ENCODE measurements at regions not wholly inside any gene's neighbourhood (a gene's known extent, or its start where the extent isn't known, plus 50 kb on each side); places are given as distances from the start of the nearest gene placed in this dataset.
"Not testable (repeated sequence)": the region's sequence is repeated elsewhere in the genome, so short reads cannot be mapped to it uniquely, and the experiment has no call there.

GRCh38 chr19:29006057-29006735 is 206.8 kb downstream of the UQCRFS1 start:
- no peak for DNase-seq

DNA sequence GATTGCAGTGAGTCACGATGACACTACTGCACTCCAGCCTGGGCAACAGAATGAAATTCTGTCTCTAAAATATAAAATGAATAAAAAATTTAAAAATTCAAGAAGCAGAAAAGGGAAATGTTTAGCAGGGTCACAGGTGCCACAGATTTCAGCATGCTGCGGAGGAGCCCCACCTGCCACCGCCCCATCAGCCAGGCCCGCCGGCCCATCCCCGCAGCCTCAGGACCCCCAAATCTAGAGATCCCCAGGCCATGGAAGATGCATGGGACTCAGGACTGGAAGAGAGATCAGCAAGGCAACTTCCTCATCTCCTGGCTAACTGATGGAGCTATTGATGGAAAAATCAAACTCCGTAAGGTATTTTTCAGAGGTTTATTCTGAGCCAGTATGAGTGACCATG is 208.2 kb downstream of the UQCRFS1 start:
- DNase-seq = no peak

DNA sequence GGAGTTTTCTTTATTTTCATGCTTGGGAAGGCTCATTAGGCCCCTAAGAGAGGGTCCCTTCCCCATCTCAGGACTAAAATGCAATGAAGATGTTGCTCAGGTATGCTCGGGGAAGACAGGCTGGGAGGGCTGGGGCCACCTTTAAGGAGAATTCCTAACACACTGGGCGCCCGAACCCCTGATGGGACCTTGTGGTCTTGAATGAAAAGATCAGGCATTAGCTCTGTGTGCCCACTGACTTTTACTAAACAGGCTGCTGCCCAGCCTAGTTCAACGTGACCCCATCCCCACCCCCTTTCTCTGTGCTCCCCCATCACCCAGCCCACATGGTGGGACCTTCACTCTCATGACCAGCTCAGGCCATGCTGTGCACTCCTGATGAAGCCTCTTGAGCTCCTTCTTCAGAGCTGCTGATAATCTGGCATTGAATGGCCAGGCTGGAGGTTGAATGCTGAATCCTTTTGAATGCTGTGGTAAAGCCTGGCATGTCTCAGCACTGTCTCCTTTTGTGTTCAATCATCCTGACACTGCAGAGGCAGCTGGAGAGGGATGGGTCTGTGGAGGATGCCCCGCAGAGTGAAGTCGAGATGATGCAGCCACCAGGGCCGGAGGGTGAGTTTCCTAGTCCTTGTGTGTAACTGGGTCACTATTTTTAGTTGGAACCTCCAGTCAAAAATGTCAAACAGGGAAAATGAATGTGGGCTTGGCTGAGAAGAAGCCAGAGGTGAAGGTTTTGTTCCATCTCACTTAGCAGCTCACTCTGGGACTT is 209.1 kb downstream of the UQCRFS1 start:
- no peak for DNase-seq

DNA sequence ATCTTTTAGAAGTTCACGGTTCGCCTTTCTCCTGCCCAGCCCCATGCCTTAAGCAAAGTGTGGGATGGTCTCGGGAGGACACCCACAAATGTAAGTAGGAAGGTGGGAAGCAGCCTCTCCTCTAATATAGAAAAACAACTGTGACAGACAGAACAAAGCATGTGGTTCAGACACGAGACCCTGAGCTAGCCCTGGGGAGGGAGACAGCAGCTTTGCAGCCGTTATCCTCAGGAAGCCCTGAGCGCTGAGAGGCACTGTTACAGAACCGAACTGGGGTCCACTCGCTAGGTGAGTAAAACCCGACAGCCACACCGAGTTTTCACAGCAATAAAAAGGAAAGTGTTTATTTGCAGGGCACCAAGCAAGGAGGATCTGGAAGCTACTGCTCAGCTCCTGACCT is 210.6 kb downstream of the UQCRFS1 start:
- no peak for DNase-seq

- DNase-seq = no peak
Observed at GRCh38 chr19:29001597-29002245, 211.2 kb downstream of the UQCRFS1 start.

GRCh38 chr19:29001141-29001581 is 211.8 kb downstream of the UQCRFS1 start:
- DNase-seq = no peak

- DNase-seq = no peak
Observed at GRCh38 chr19:28999724-29000433, 213.1 kb downstream of the UQCRFS1 start.

DNA sequence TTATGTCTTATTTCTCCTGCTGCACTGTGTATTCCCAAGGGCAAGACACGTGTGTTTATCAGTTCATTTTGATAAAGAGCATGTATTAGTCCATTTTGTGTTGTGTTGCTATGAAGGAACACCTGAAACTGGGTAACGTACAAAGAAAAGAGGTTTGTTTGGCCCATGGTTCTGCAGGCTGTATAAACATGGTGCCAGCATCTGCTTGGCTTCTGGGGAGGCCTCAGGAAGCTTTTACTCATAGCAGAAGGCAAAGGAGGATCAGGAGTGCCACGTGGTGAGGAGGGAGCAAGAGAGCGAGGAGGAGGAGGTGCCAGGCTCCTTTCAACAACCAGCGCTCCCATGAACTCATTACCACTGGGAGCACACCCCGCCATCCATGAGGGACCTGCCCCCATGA is 214.0 kb downstream of the UQCRFS1 start:
- no peak for DNase-seq

DNA sequence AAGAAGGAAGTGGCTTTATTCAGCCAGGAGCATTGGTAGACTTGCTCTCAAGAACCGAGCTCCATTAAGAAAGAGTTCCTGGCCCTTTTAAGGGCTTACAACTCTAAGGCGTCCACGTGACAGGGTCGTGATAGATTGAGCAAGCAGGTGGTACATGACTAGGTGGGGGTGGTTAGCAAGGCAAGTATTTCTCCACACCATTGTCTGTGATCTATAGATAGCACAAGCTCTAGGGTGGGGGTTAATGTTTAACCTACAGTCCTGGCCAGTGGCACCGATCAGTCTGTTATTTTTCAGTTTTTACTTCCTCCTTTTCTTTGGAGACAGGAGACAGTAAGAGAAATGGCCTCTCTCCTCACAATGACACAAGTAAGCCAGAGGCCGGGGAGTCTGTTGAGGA is 215.1 kb downstream of the UQCRFS1 start:
- not testable (repeated sequence) for DNase-seq

DNA sequence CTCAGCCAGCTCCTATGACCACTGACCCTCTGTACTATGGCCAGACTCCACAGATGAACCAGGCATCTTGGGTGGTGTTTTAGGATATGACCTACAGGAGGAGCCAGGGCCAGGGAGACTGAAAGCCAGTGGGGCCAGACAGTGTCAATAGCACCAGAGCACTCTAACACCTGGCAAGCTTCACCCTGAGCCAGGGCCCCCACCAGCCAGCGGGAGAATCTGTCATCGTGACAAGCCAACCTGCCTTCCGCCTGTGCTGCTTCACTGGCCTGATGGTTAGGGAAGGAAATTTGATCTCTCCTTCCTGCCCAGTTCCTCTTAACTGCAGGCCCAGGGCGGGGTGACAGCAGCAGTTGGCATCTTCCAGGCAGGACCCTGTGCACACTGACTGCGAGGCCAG is 222.4 kb downstream of the UQCRFS1 start:
- no peak for DNase-seq

DNA sequence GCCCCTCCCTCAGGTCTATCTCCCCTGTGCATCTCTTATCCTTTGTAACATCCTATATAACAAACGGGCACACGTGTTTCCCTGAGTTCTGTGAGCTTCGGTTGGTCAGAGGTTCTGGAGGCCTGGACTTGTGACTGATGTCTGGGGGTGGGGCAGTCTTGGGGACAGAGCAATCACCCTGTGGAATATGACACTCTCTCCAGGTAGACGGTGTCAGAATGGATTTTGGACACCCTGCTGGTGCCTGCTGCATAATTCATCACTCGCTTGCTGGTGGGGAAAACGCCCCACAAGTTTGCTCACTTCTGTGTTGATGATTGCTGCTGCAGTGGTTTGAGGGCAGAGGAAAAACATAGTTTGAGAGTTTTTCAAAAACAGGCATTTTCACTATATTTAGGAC is 223.2 kb downstream of the UQCRFS1 start:
- no peak for DNase-seq

DNA sequence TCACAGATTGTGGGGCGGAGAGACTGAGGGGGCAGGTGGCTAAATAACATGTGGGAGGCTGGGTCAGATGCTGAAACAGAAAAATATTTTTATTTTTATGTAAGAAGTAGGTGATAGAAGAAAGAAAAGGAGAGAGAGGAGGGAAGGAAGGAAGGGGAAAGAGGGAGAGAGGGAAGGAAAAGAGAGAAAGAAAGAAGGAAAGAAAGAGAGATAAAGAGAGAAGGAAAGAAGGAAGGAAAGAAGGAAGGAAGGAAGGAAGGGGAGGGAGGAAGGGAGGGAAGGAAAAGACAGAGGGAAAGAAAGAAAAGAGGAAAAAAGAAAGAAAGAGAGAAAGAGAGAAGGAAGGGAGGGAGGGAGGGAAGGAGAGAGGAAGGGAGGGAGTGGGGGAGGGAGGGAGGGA is 224.9 kb downstream of the UQCRFS1 start:
- no peak for DNase-seq

- no peak for DNase-seq
Observed at GRCh38 chr19:28987177-28987576, 225.8 kb downstream of the UQCRFS1 start.

DNA sequence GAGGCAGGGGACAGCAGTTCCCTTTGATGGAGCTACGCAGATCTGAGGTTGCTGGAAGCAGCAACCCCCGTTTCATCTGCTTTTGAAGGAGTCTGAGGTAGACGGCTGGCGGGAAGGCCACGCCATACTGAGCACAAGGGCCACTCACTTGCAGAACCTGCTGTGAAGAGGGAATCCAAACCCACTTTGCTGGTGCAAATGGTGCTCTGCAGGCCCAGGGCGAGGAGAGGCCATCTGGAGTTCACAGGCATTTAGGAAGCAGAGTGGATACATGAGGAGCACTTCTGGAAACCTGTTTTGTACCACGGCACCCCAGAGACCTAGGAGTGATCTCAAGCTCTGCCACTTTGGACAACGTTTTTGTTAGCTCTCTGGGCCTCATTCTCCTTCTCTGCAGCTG is 227.8 kb downstream of the UQCRFS1 start:
- DNase-seq = no peak

DNA sequence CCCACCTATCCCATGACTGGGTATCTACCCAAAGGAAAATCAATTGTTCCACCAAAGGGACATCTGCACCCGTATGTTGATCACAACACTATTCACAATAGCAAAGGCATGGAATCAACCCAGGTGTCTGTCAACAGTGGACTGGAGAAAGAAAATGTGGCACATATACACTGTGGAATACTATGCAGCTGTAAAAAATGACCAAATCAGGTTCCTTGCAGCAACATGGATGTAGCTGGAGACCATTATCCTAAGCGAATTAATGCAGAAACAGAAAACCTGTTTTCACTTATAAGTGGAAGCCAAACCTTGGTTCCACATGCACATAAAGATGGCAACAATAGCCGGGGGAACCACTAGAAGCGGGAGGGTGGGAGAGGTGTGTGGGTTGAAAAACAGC is 228.6 kb downstream of the UQCRFS1 start:
- DNase-seq = no peak

- DNase-seq = no peak
Observed at GRCh38 chr19:28983430-28983829, 229.5 kb downstream of the UQCRFS1 start.

GRCh38 chr19:28981994-28982393 is 231.0 kb downstream of the UQCRFS1 start:
- DNase-seq = no peak

GRCh38 chr19:28981518-28981917 is 231.4 kb downstream of the UQCRFS1 start:
- DNase-seq = no peak

DNA sequence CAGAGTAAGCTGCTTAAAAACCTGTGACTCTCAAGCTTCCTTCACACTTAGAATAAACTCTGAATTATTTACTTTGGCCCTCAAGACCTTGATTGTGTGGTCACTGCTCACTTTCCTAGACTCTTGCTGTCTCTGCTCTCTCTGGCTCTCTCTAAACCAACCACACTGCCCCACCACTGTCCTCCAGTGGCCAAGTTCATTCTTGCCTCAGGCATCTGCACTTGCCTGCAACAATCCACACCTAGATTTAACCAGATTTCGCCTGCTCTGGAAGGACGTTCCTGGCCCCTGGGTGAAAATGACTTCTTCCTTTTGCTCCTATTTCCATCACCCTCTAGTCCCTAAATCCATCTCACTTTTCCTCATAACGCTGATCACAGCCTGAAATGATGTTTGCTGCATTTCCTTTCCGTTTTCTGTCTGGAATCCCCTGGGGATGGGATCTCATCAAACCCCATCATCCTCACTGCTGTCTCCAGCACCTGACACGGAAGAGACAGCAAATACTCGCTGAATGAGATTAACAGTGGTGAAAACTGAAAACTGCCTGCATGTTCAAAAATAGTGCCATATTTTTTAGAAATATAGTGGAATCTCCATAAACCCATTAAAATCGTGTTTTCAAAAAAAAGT is 232.6 kb downstream of the UQCRFS1 start:
- no peak for DNase-seq

DNA sequence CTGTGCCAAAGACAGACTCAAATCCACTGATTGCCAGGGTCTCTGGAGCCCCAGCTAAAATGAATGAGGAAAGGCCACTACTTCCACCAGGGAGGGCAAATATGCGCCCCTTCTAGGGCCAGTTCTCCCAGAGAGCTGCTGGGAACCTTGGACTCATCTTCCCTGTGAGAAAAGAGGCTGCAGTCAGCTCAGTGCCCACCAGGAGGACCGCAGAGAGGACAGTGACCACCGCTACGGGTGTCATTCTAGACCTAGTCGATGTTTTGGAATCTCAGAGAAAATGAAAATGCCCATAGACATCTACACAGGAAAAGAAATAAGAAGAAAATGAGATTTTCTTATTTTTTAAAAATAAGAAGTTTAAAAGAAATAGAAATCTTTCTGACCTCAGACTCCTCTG is 235.1 kb downstream of the UQCRFS1 start:
- DNase-seq = no peak

DNA sequence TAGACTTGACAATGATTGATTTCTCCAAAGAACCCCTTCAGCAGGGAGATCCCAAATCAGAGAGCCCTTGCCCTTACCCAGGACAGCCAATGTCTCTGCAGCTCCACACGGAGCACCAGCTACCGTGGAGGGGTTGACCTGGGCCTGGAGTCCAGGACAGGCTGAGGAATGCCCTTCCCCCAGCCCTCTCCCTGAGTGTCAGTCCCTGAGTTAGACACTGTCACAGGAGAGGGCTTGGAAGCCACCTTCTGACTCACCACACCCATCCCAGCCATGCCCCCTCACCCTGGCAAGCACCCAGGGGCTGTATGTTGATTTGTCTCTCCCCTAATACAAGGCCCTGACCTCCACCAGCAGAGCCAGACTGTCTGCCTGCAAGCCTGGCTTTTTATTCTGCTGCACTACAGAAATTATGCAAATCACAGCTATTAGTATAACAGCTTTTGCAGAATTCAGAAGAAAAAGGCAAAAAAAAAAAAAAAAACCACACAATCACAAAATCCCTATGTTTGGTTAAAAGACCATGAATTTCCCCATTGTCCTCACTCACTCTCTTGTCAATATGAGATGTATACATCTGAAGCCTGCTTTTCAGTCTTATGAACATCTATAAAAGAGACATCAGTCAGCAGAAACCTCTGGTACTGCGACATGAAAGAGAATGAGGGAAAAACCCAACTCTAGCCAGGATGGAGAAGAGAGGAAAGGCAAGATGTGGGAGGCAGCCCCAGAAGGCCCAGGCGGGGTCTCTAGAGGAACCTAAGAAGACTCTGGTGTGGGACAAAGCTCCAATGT is 240.7 kb downstream of the UQCRFS1 start:
- DNase-seq = no peak

DNA sequence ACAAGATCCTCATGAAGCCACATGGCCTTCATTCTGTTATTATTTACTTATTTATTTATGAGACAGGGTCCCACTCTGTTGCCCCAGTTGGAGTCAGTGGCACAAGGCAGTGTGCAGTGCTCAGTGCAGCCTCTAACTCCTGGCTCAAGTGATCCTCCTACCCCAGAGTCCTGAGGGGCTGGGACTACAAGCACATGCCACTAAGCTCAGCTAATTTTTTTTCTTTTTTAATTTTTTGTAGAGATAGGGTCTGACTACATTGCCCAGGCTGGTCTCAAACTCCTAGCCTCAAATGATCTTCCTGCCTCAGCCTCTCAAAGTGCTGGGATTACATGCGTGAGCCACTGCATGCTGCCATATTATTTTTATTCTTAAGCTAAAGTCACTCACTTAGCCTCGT is 241.4 kb downstream of the UQCRFS1 start:
- DNase-seq = no peak
